ENCODE measurements at regions not wholly inside any gene's neighbourhood (a gene's known extent, or its start where the extent isn't known, plus 50 kb on each side); places are given as distances from the start of the nearest gene placed in this dataset.

DNA sequence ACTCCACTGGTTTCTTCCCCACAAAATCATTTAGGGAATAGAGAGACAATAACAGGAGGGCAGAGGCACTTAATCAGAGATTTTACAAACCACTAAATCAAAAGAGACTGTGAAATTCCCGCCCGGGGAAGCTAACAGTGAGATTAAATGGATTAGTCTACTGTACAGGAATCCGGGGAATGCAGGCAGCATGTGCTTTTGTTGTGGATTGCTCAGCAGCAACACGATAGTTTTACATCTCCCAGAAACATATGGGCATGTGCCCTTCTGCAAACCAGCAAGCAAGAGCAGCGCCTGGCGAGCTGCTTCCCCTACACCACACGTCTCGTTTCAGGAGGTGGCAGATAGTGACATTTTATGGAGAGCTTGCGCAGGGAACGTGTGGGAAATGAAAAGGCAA lies 382.3 kb downstream of the CD83 start:
- no peak for TF ChIP-seq EZH2 (IDR thresholded peaks at IDR 0.05; ENCODE audit: insufficient read depth, low read length)
- TF ChIP-seq, protein P1, sequence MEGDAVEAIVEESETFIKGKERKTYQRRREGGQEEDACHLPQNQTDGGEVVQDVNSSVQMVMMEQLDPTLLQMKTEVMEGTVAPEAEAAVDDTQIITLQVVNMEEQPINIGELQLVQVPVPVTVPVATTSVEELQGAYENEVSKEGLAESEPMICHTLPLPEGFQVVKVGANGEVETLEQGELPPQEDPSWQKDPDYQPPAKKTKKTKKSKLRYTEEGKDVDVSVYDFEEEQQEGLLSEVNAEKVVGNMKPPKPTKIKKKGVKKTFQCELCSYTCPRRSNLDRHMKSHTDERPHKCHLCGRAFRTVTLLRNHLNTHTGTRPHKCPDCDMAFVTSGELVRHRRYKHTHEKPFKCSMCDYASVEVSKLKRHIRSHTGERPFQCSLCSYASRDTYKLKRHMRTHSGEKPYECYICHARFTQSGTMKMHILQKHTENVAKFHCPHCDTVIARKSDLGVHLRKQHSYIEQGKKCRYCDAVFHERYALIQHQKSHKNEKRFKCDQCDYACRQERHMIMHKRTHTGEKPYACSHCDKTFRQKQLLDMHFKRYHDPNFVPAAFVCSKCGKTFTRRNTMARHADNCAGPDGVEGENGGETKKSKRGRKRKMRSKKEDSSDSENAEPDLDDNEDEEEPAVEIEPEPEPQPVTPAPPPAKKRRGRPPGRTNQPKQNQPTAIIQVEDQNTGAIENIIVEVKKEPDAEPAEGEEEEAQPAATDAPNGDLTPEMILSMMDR (IDR thresholded peaks at IDR 0.05; ENCODE audit: insufficient read depth, low read depth, low read length), result no peak
